ENCODE measurements at regions not wholly inside any gene's neighbourhood (a gene's known extent, or its start where the extent isn't known, plus 50 kb on each side); places are given as distances from the start of the nearest gene placed in this dataset.
A peak's percentile ranks its signal among the peaks of the same experiment; 100 is the strongest.

- DNase-seq (ENCODE audit: low read depth): no peak
- no peak for TF ChIP-seq CTCF (IDR thresholded peaks at IDR 0.05; ENCODE audit: insufficient read depth, low read length, severe bottlenecking)
- no peak for FAIRE-seq
- Histone ChIP-seq H3K4me3 (ENCODE audit: low read depth, low read length) (no peak overlapping the region), H3K27me3 (ENCODE audit: control insufficient read depth, insufficient read depth, low read length) (no peaks in the 10 kb centered on the region), H3K36me3 (ENCODE audit: control insufficient read depth, insufficient read depth, low read length) (no peaks in the 10 kb centered on the region)
Observed at GRCh38 chr3:189548053-189548452, 83.1 kb upstream of the TP63 start.

- no peak for DNase-seq (ENCODE audit: low read depth)
- Histone ChIP-seq H3K36me3 (ENCODE audit: control insufficient read depth, insufficient read depth, low read length) (no peaks in the 10 kb centered on the region), H3K4me3 (ENCODE audit: low read depth, low read length) (no peak overlapping the region), H3K27me3 (ENCODE audit: control insufficient read depth, insufficient read depth, low read length) (no peaks in the 10 kb centered on the region)
- no peak for TF ChIP-seq CTCF (IDR thresholded peaks at IDR 0.05; ENCODE audit: insufficient read depth, low read length, severe bottlenecking)
- no peak for FAIRE-seq
Observed at GRCh38 chr3:189551007-189551406, 80.2 kb upstream of the TP63 start.

- Histone ChIP-seq H3K36me3 (ENCODE audit: control insufficient read depth, insufficient read depth, low read length) (no peaks in the 10 kb centered on the region), H3K4me3 (ENCODE audit: low read depth, low read length) (no peak overlapping the region), H3K27me3 (ENCODE audit: control insufficient read depth, insufficient read depth, low read length) (no peaks in the 10 kb centered on the region)
- no peak for FAIRE-seq
- no peak for TF ChIP-seq CTCF (IDR thresholded peaks at IDR 0.05; ENCODE audit: insufficient read depth, low read length, severe bottlenecking)
- DNase-seq (ENCODE audit: low read depth): no peak
Observed at GRCh38 chr3:189554868-189555557, 76.2 kb upstream of the TP63 start.

GRCh38 chr3:189555558-189555881 lies 75.7 kb upstream of the TP63 start:
- H3K4me3 ChIP-seq (ENCODE audit: low read depth, low read length): no peak overlapping the region
- no peaks in the 10 kb centered on the region for H3K36me3 ChIP-seq (ENCODE audit: control insufficient read depth, insufficient read depth, low read length)
- no peak for TF ChIP-seq CTCF (IDR thresholded peaks at IDR 0.05; ENCODE audit: insufficient read depth, low read length, severe bottlenecking)
- no peak for FAIRE-seq
- H3K27me3 ChIP-seq (ENCODE audit: control insufficient read depth, insufficient read depth, low read length): no peaks in the 10 kb centered on the region
- DNase-seq (ENCODE audit: low read depth): no peak

- DNase-seq (ENCODE audit: low read depth) (peak; percentile 72), FAIRE-seq (no peak)
- TF ChIP-seq CTCF (IDR thresholded peaks at IDR 0.05; ENCODE audit: insufficient read depth, low read length, severe bottlenecking): no peak
- H3K36me3 ChIP-seq (ENCODE audit: control insufficient read depth, insufficient read depth, low read length): no peaks in the 10 kb centered on the region
- H3K27me3 ChIP-seq (ENCODE audit: control insufficient read depth, insufficient read depth, low read length): no peaks in the 10 kb centered on the region
- H3K4me3 ChIP-seq (ENCODE audit: low read depth, low read length): no peak overlapping the region
Observed at GRCh38 chr3:189557824-189558223, 73.4 kb upstream of the TP63 start.

GRCh38 chr3:189561256-189561655 lies 69.9 kb upstream of the TP63 start:
- no peak overlapping the region for H3K4me3 ChIP-seq (ENCODE audit: low read depth, low read length)
- no peaks in the 10 kb centered on the region for H3K27me3 ChIP-seq (ENCODE audit: control insufficient read depth, insufficient read depth, low read length)
- no peak for DNase-seq (ENCODE audit: low read depth)
- H3K36me3 ChIP-seq (ENCODE audit: control insufficient read depth, insufficient read depth, low read length): no peaks in the 10 kb centered on the region
- no peak for TF ChIP-seq CTCF (IDR thresholded peaks at IDR 0.05; ENCODE audit: insufficient read depth, low read length, severe bottlenecking)
- no peak for FAIRE-seq

Data from bronchial epithelial cell (primary cell).